ENCODE measurements at regions not wholly inside any gene's neighbourhood (a gene's known extent, or its start where the extent isn't known, plus 50 kb on each side); places are given as distances from the start of the nearest gene placed in this dataset.
"Not testable (repeated sequence)": the region's sequence is repeated elsewhere in the genome, so short reads cannot be mapped to it uniquely, and the experiment has no call there.

GRCh38 chr9:7542693-7543092 lies 256.9 kb downstream of the DMAC1 start:
- no peak for DNase-seq (ENCODE audit: low spot score)

GRCh38 chr9:7542126-7542525 lies 257.5 kb downstream of the DMAC1 start:
- no peak for DNase-seq (ENCODE audit: low spot score)

GRCh38 chr9:7536310-7536939 lies 263.2 kb downstream of the DMAC1 start:
- DNase-seq (ENCODE audit: low spot score) = no peak

- no peak for DNase-seq (ENCODE audit: low spot score)
Observed at GRCh38 chr9:7534211-7534935, 265.2 kb downstream of the DMAC1 start.

- no peak for DNase-seq (ENCODE audit: low spot score)
Observed at GRCh38 chr9:7533376-7534090, 266.0 kb downstream of the DMAC1 start.

- DNase-seq (ENCODE audit: low spot score) = no peak
Observed at GRCh38 chr9:7523426-7524043, 276.0 kb downstream of the DMAC1 start.

- DNase-seq (ENCODE audit: low spot score) = no peak
Observed at GRCh38 chr9:7520396-7520795, 279.2 kb downstream of the DMAC1 start.

GRCh38 chr9:7516376-7516775 lies 283.2 kb downstream of the DMAC1 start:
- no peak for DNase-seq (ENCODE audit: low spot score)

GRCh38 chr9:7510199-7510598 lies 289.4 kb downstream of the DMAC1 start:
- DNase-seq (ENCODE audit: low spot score) = no peak

- no peak for DNase-seq (ENCODE audit: low spot score)
Observed at GRCh38 chr9:7509576-7510145, 289.9 kb downstream of the DMAC1 start.

- DNase-seq (ENCODE audit: low spot score) = no peak
Observed at GRCh38 chr9:7508516-7508915, 291.1 kb downstream of the DMAC1 start.

GRCh38 chr9:7507566-7508270 lies 291.9 kb downstream of the DMAC1 start:
- no peak for DNase-seq (ENCODE audit: low spot score)

GRCh38 chr9:7507026-7507425 lies 292.6 kb downstream of the DMAC1 start:
- no peak for DNase-seq (ENCODE audit: low spot score)

GRCh38 chr9:7500521-7500920 lies 299.1 kb downstream of the DMAC1 start:
- DNase-seq (ENCODE audit: low spot score) = no peak

- no peak for DNase-seq (ENCODE audit: low spot score)
Observed at GRCh38 chr9:7491641-7492040, 307.9 kb downstream of the DMAC1 start.

GRCh38 chr9:7490317-7491108 lies 309.1 kb downstream of the DMAC1 start:
- no peak for DNase-seq (ENCODE audit: low spot score)

- DNase-seq (ENCODE audit: low spot score) = no peak
Observed at GRCh38 chr9:7489036-7489435, 310.5 kb downstream of the DMAC1 start.

- DNase-seq (ENCODE audit: low spot score) = not testable (repeated sequence)
Observed at GRCh38 chr9:7484014-7484413, 315.6 kb downstream of the DMAC1 start.

- DNase-seq (ENCODE audit: low spot score) = no peak
Observed at GRCh38 chr9:7481570-7481969, 318.0 kb downstream of the DMAC1 start.

- DNase-seq (ENCODE audit: low spot score) = no peak
Observed at GRCh38 chr9:7479300-7479699, 320.3 kb downstream of the DMAC1 start.

GRCh38 chr9:7478646-7479045 lies 320.9 kb downstream of the DMAC1 start:
- DNase-seq (ENCODE audit: low spot score) = no peak
